Glutamatergic neuron (in vitro differentiated cells): ENCODE measurements at regions not wholly inside any gene's neighbourhood (a gene's known extent, or its start where the extent isn't known, plus 50 kb on each side); places are given as distances from the start of the nearest gene placed in this dataset.
"Not testable (repeated sequence)": the region's sequence is repeated elsewhere in the genome, so short reads cannot be mapped to it uniquely, and the experiment has no call there.

ENCODE experiments used
- DNase-seq: peaks from one replicate; pipeline ENCODE4 v3.0.0; 2022
- H3K27ac Mint-ChIP-seq: one replicate; pipeline ENCODE4 v1.8.0; 2020; ENCODE audit warnings: mild to moderate bottlenecking, mixed read lengths, inconsistent platforms; ENCODE audit not compliant: unreplicated experiment
- H3K27me3 Mint-ChIP-seq: one replicate; pipeline ENCODE4 v1.8.0; 2020; ENCODE audit warnings: mild to moderate bottlenecking, moderate library complexity, mixed read lengths, inconsistent platforms; ENCODE audit not compliant: unreplicated experiment
- H3K36me3 Mint-ChIP-seq: one replicate; pipeline ENCODE4 v1.8.0; 2020; ENCODE audit warnings: mild to moderate bottlenecking, mixed read lengths, inconsistent platforms; ENCODE audit not compliant: unreplicated experiment
- H3K4me1 Mint-ChIP-seq: one replicate; pipeline ENCODE4 v1.8.0; 2020; ENCODE audit warnings: mild to moderate bottlenecking, low read depth, mixed read lengths, inconsistent platforms; ENCODE audit not compliant: unreplicated experiment
- H3K4me3 Mint-ChIP-seq: one replicate; pipeline ENCODE4 v1.8.0; 2020; ENCODE audit warnings: mild to moderate bottlenecking, mixed read lengths, inconsistent platforms; ENCODE audit not compliant: unreplicated experiment
- H3K9me3 Mint-ChIP-seq: one replicate; pipeline ENCODE4 v1.8.0; 2020; ENCODE audit warnings: mild to moderate bottlenecking, moderate library complexity, mixed read lengths, inconsistent platforms; ENCODE audit not compliant: unreplicated experiment
- TF ChIP-seq, protein P1 (sequence below): fragments of 200-600 bp; sonication (generic); IDR thresholded peaks from one replicate; pipeline ENCODE4 v1.5.0; 2021; ENCODE audit not compliant: partially characterized antibody, unreplicated experiment

DNA sequence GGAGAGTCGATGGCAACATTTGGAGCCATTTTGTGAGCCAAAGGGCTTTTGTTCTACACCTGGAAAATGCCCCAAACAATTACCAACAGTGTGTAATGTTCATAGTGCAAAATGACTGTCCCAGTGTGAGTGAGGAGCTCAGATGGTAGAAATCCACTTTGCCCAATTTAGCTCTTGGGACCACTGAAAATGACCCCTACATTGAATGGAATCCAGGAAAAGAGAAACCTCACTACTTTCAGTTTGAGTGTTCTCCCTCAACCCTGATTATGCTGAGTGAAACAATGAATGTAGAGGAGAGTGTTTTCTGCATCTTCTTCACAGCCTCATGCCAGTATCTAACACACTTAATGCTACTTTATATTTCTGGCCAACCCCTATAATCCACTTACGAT is 84.9 kb upstream of the NRN1 start:
- TF ChIP-seq, protein P1, sequence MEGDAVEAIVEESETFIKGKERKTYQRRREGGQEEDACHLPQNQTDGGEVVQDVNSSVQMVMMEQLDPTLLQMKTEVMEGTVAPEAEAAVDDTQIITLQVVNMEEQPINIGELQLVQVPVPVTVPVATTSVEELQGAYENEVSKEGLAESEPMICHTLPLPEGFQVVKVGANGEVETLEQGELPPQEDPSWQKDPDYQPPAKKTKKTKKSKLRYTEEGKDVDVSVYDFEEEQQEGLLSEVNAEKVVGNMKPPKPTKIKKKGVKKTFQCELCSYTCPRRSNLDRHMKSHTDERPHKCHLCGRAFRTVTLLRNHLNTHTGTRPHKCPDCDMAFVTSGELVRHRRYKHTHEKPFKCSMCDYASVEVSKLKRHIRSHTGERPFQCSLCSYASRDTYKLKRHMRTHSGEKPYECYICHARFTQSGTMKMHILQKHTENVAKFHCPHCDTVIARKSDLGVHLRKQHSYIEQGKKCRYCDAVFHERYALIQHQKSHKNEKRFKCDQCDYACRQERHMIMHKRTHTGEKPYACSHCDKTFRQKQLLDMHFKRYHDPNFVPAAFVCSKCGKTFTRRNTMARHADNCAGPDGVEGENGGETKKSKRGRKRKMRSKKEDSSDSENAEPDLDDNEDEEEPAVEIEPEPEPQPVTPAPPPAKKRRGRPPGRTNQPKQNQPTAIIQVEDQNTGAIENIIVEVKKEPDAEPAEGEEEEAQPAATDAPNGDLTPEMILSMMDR: no peak

DNA sequence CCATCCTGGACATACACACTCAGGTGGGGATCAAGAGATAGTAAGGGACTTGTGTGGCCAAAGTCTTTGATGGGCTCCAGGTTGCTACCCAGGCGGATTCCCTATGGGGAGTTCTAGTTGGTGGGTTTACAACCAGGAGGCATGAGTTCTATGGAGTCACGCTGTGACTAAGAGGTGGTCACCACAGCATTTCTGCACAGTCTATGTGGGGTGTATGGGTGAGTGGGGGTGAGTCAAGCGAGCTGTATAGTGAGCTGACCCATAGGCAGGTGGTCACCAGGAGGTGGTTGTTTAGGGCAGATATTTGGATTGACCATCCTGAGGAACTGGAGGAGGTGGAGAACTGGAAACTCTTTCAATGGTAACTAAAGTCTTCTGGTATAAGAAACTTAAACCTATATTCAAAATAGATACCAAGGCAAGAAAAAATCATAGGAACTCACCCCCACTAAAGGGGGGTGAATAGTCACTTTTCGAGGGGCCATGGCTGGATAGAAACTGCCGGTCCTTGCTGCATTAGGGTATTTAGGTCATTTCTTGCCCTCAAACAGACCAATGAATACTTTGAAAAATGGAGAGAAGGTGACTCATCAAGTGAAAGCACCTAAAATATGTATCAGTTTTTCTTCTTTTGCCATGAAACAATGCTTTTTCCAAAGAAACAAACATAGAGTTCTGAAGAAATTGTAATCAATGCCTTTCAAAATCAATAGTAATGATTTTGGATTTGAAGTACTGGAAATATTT is 84.3 kb upstream of the NRN1 start:
- H3K27ac Mint-ChIP-seq: no peak overlapping the region
- TF ChIP-seq, protein P1: no peak
- peaks cover 12% of the 10 kb centered on the region for H3K4me1 Mint-ChIP-seq
- peaks cover 8% of the 10 kb centered on the region for H3K36me3 Mint-ChIP-seq
- DNase-seq: no peak
- H3K27me3 Mint-ChIP-seq: peaks cover 6% of the 10 kb centered on the region
- H3K4me3 Mint-ChIP-seq: no peak overlapping the region
- no peaks in the 10 kb centered on the region for H3K9me3 Mint-ChIP-seq

More for the DNA sequence above, 84.9 kb upstream of the NRN1 start:
- DNase-seq: no peak
- peaks cover 4% of the 10 kb centered on the region for H3K27me3 Mint-ChIP-seq
- no peak overlapping the region for H3K27ac Mint-ChIP-seq
- H3K4me3 Mint-ChIP-seq: no peak overlapping the region
- peaks cover 8% of the 10 kb centered on the region for H3K36me3 Mint-ChIP-seq
- H3K4me1 Mint-ChIP-seq: peaks cover 7% of the 10 kb centered on the region
- H3K9me3 Mint-ChIP-seq: no peaks in the 10 kb centered on the region

DNA sequence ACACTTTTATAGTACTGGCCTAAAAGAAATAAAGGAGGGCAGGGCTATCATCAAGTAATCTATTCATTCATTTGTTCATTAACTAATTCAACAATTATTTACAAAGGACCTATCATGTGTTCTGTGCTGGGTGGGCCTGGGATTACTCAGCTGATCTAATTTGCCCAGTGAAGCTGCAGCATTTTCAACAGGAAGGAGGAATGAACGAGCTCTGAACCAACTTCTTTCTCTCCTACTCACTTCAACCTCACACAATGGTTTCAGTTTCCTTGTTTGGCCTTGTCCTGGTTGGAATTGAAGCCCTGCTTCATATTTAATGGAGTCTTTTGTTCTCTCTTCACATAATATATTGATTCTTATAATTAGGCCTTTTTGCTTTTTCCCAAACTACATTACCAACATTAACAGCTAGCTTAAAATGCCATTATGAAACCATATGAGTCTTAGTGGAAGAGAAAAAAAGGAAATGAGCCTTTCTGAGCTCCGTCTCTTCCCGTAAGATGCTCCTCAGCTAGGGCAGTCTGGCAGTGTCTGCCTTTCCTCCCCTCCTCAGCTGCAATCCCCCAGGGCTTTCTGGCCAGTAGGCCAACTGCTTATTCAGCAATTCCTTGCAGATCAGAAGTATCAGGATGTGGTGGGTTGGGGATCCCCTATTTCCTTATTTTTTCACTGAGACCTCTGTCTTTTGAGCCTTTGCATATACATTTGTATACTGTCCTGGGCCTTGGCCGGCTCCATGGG is 79.4 kb upstream of the NRN1 start:
- TF ChIP-seq, protein P1: no peak
- Mint-ChIP-seq H3K27me3 (peaks cover 8% of the 10 kb centered on the region), H3K9me3 (peaks cover 3% of the 10 kb centered on the region), H3K27ac (peak overlapping the region; percentile 60), H3K36me3 (peaks cover 20% of the 10 kb centered on the region), H3K4me1 (peaks cover 14% of the 10 kb centered on the region), H3K4me3 (no peak overlapping the region)
- DNase-seq: peak; percentile 65

DNA sequence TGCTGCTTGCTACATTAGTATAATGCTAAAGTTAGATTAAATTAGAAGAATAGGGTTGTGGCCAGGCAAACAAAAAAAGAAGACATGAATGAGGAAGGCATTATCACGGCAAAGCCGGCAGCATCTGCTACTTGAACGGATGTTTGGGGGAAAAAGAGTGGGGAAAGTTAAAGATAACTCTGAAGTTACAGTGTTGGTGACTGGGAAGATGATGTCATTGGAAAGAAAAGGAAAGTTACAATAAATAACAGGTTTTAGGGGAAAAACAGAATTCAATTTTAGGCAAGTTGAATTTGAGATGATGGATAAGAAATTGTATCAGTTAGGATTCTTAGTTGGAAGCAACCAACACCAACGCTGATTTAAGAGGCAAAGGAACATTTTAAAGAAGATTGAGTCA is 74.2 kb upstream of the NRN1 start:
- Mint-ChIP-seq H3K36me3 (peaks cover 12% of the 10 kb centered on the region), H3K4me3 (no peak overlapping the region), H3K27ac (no peak overlapping the region), H3K9me3 (peaks cover 5% of the 10 kb centered on the region), H3K4me1 (peaks cover 1% of the 10 kb centered on the region), H3K27me3 (peaks cover 2% of the 10 kb centered on the region)
- DNase-seq: no peak
- TF ChIP-seq, protein P1: no peak

DNA sequence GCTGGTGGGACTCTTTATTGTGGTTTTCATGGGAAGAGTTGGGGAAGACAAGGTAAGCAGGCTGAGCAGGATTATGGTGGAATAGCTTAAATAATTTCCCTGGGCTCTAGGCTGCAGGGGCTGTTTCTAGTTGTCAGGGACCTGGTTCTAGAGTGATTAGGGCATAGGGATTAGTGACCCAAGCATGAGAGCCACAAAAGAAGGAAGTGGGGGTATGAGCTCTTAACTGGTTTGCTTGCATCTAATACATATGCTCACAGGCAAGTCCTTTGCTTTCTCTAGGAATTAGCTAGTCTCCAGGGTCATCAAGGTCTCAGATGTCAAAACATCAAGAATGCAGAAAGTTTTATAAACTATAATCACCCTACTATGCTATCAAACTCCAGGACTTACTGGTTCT is 67.5 kb upstream of the NRN1 start:
- no peak for DNase-seq
- Mint-ChIP-seq H3K4me3 (no peak overlapping the region), H3K36me3 (peaks cover 6% of the 10 kb centered on the region), H3K9me3 (no peaks in the 10 kb centered on the region), H3K27ac (no peak overlapping the region), H3K4me1 (no peaks in the 10 kb centered on the region), H3K27me3 (peaks cover 3% of the 10 kb centered on the region)
- TF ChIP-seq, protein P1: no peak

DNA sequence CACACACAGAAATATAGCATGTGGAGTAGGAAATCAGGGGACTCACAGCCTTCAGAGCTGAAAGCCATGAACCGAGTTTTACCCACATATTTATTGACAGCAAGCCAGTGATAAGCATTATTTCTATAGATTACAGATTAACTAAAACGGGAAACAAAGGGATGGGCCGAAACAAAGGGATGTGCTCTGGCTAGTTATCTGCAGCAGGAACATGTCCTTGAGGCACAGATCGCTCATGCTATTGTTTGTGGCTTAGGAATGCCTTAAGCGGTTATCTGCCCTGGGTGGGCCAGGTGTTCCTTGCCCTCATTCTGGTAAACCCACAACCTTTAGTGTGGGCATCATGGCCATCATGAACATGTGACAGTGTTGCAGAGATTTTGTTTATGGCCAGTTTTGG is 61.4 kb upstream of the NRN1 start:
- DNase-seq, H3K4me3 Mint-ChIP-seq, H3K9me3 Mint-ChIP-seq, H3K27me3 Mint-ChIP-seq, H3K27ac Mint-ChIP-seq, H3K4me1 Mint-ChIP-seq: not testable (repeated sequence)
- peaks cover 18% of the 10 kb centered on the region for H3K36me3 Mint-ChIP-seq
